Ishikawa (cell line): ENCODE measurements at regions not wholly inside any gene's neighbourhood (a gene's known extent, or its start where the extent isn't known, plus 50 kb on each side); places are given as distances from the start of the nearest gene placed in this dataset.

ENCODE experiments used
- CEBPB ChIP-seq: IDR thresholded peaks from 2 replicates; pipeline ENCODE4 v1.6.1; 2012
- EGR1 ChIP-seq: IDR thresholded peaks from 2 replicates; pipeline ENCODE4 v1.6.1; 2012
- EP300 ChIP-seq: IDR thresholded peaks from 2 replicates; pipeline ENCODE4 v1.6.1; 2012; ENCODE audit warnings: borderline replicate concordance
- FOXM1 ChIP-seq: IDR thresholded peaks from 2 replicates; pipeline ENCODE4 v1.6.1; 2012; ENCODE audit warnings: low read depth, borderline replicate concordance
- NFIC ChIP-seq: IDR thresholded peaks from 2 replicates; pipeline ENCODE4 v1.6.1; 2012
- RAD21 ChIP-seq: IDR thresholded peaks from 2 replicates; pipeline ENCODE4 v1.6.1; 2012; ENCODE audit warnings: low read depth
- TAF1 ChIP-seq: IDR thresholded peaks from 2 replicates; pipeline ENCODE4 v1.6.1; 2012; ENCODE audit warnings: low read depth, mild to moderate bottlenecking
- TCF12 ChIP-seq: IDR thresholded peaks from 2 replicates; pipeline ENCODE4 v1.6.1; 2012; ENCODE audit warnings: low read depth
- USF1 ChIP-seq: IDR thresholded peaks from 2 replicates; pipeline ENCODE4 v1.6.1; 2012
- YY1 ChIP-seq: IDR thresholded peaks from 2 replicates; pipeline ENCODE4 v1.6.1; 2012; ENCODE audit warnings: low read depth
- TF ChIP-seq, protein P1 (sequence below): IDR thresholded peaks from 2 replicates; pipeline ENCODE4 v1.6.1; 2012
- TF ChIP-seq, protein P2 (sequence below): IDR thresholded peaks from 2 replicates; pipeline ENCODE4 v1.6.1; 2012; ENCODE audit warnings: low read depth, mild to moderate bottlenecking

- no peak for TF ChIP-seq EGR1
- TF ChIP-seq TAF1 = no peak
- TF ChIP-seq EP300 = no peak
- no peak for TF ChIP-seq USF1
- TF ChIP-seq, protein P1, sequence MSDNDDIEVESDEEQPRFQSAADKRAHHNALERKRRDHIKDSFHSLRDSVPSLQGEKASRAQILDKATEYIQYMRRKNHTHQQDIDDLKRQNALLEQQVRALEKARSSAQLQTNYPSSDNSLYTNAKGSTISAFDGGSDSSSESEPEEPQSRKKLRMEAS = no peak
- TF ChIP-seq, protein P2, sequence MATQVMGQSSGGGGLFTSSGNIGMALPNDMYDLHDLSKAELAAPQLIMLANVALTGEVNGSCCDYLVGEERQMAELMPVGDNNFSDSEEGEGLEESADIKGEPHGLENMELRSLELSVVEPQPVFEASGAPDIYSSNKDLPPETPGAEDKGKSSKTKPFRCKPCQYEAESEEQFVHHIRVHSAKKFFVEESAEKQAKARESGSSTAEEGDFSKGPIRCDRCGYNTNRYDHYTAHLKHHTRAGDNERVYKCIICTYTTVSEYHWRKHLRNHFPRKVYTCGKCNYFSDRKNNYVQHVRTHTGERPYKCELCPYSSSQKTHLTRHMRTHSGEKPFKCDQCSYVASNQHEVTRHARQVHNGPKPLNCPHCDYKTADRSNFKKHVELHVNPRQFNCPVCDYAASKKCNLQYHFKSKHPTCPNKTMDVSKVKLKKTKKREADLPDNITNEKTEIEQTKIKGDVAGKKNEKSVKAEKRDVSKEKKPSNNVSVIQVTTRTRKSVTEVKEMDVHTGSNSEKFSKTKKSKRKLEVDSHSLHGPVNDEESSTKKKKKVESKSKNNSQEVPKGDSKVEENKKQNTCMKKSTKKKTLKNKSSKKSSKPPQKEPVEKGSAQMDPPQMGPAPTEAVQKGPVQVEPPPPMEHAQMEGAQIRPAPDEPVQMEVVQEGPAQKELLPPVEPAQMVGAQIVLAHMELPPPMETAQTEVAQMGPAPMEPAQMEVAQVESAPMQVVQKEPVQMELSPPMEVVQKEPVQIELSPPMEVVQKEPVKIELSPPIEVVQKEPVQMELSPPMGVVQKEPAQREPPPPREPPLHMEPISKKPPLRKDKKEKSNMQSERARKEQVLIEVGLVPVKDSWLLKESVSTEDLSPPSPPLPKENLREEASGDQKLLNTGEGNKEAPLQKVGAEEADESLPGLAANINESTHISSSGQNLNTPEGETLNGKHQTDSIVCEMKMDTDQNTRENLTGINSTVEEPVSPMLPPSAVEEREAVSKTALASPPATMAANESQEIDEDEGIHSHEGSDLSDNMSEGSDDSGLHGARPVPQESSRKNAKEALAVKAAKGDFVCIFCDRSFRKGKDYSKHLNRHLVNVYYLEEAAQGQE = no peak
- no peak for TF ChIP-seq YY1
- no peak for TF ChIP-seq CEBPB
- TF ChIP-seq RAD21 = no peak
- TF ChIP-seq TCF12 = no peak
- no peak for TF ChIP-seq NFIC
- no peak for TF ChIP-seq FOXM1
Measured at GRCh38 chr1:224501836-224502235, 67.2 kb upstream of the WDR26 start.
